Right kidney (tissue), 1 donor: ENCODE measurements at regions not wholly inside any gene's neighbourhood (a gene's known extent, or its start where the extent isn't known, plus 50 kb on each side); places are given as distances from the start of the nearest gene placed in this dataset.
"Not testable (repeated sequence)": the region's sequence is repeated elsewhere in the genome, so short reads cannot be mapped to it uniquely, and the experiment has no call there.

Experiments
- DNase-seq: peaks from one replicate; pipeline ENCODE4 v3.0.0-alpha.2; 2016

DNA sequence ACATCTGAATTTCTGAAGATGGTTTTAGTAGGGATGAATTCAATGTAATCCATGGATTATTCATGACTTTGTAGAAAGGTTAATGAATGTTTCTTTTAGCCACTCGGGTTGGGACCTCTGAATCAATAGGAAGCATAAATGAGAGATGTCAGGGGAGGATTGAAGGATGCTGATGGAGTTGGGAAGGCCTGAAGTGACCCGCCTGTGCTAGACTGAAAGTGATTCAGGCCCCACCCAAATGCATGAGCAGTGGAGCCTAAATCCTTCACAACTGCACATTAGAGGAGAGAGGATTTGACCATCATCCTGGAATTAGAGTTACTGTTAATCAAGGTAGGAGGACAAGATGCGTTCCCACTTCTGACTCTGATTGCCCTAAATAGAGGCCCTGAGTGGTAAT, 162.2 kb upstream of the PTPN20 start:
- DNase-seq: not testable (repeated sequence)

DNA sequence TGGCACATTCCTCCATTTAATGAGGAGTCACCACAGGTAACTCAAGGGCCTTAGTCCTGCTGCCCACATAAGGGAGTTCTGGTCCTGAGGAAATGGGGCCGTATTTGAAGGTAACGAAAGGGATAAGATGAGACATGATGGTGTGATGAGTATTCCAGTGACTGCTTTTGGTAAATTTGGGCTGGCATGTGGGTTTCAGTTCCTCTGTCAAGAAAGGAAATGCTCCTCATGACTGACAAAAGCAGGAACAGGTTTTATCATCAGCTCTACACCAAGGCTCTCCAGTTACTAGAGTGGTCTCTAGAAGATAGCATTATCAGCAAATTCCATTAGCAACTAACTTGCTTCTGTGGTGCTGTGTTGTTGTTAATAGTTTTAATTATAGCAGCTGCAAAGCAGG, 161.8 kb upstream of the PTPN20 start:
- not testable (repeated sequence) for DNase-seq

DNA sequence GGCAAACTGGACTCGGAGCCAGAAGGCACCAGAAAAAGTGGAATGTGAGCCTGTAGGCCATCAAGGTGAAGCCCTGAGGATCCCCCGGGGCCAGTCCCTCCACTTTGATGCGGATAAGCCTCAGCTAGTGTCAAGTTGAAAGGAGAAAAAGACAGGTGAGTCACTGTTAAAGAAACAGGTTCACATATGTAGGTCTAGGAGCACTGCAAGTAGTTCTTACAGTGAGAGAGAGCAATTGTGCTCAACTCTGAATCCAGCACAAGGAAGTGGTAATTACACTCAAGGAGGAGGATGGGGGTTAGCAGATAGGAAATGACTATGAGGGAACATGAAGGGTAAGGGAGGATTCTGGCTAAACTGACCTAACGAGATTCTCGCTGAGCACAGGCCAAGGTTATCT, 157.5 kb upstream of the PTPN20 start:
- DNase-seq: not testable (repeated sequence)

DNA sequence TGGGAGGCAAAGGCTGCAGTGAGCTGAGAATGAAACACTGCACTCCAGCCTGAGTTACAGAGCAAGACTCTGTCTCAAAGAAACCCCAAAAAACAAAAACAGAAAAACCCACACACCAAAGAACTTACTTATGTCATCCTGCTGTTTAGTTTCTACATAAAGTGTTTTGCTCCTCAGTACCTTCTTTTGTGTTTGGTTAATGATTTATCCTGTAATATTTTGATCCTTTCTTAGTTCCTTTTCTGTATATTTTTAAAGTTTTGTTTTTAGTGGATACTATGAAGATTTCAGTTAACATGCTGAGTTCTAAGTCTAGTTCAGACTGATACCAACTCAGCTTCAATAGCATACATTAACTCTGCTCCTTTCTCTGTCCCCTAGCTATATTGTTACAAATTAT, 149.8 kb upstream of the PTPN20 start:
- not testable (repeated sequence) for DNase-seq

DNA sequence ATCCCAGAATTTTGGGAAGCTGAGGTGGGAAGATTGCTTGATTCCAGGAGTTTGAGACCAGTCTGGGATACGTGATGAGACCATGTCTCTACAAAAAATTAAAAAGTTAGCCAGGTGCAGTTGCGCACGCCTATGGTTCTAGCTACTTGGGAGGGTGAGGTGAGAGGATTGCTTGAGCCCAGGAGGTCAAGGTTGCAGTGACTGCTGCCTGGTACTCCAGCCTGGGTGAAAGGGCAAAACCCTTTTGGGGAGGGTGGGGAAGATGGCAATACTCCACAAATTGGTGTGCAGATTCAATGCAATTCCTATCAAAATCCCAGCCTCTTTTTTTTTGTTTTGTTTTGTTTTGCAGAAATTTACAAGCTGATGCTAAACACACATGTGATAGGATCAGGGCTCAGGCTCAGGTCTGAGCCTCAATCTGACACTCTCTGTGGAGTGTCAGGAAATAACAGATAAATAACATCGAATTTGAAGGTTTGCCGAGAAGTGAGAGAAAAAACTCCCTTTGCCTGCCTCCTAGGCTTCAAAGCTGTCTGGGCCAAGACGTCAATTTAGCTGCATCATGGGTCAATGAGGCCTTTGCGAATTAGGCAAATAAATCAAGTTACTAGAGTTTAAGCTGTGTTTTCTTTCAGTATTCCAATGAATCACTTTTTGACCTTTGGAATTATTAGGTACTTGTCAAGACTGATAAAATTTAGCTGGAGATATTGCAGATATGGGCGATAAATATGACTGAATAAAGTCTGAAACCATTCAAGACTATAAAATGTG, 142.5 kb upstream of the PTPN20 start:
- not testable (repeated sequence) for DNase-seq

DNA sequence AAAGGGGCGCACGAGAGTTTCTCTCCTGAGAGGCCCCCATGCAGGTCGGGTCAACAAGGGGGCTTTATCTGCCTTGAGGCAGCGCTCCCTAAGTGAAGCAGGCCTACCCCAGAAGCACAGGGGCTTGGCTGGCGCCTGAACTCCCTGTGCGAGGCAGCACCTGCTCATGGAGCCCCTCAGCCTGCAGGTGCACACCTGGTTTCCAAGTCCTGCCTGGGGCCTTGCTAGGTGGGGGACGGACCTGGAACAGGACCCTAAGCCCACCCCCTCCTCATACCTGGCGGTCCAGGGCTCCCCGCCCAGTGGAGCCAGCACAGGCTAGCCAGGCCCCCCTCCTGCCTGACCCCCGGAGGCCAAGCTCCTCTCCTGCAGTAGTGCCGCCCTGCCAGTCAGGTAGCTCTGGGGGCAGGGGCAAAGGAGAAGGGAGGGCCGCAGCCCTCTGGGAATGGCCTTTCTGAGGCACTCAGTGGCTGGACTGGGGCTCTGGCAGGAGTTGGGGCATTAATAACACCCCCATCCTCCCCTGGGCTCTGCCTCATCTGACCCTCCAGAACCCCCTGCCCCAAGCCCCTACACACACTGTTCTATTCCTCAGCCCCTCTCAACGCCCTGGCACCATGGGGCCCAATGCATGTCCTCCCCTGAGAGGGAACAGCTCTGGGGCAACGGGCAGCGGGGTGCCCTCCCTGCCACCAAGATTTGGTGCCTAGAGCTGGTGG, 137.9 kb upstream of the PTPN20 start:
- DNase-seq: not testable (repeated sequence)

DNA sequence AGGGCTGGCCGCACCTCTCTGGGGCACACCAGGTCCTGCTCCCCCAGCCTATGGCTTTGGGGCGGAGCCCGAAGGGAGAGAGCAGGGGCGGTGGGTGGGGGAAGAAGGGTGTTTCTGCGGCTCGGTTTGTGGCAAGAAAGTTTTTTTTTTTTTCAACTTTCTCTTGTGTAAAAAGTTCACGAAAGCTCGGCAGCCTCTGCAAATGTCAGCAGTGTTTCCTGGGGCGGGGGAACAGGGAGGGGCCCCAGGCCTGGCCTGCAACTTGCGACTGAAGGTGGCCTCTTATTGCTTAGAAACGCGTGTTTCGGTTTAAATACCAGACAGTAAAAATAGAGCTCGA, 137.4 kb upstream of the PTPN20 start:
- not testable (repeated sequence) for DNase-seq

DNA sequence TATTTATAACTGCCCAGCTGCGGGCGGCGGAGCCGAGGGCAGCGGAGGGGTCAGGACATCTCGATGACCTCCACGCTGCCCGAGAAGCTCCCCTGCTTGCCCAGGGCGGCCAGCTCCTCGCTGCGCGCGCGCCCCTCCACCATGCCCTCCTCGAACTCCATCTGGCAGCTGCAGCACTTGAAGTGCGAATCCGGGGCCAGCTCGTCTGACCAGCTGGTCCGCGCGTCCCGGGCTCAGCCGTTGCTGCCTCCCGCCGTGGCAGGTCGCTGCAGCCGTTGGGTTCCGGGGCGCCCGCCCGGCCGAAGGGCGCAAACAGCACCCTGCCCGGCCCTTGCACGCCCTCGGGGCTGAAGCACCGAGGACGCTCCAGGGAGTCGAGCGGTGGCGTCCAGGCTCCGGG, 136.9 kb upstream of the PTPN20 start:
- not testable (repeated sequence) for DNase-seq

DNA sequence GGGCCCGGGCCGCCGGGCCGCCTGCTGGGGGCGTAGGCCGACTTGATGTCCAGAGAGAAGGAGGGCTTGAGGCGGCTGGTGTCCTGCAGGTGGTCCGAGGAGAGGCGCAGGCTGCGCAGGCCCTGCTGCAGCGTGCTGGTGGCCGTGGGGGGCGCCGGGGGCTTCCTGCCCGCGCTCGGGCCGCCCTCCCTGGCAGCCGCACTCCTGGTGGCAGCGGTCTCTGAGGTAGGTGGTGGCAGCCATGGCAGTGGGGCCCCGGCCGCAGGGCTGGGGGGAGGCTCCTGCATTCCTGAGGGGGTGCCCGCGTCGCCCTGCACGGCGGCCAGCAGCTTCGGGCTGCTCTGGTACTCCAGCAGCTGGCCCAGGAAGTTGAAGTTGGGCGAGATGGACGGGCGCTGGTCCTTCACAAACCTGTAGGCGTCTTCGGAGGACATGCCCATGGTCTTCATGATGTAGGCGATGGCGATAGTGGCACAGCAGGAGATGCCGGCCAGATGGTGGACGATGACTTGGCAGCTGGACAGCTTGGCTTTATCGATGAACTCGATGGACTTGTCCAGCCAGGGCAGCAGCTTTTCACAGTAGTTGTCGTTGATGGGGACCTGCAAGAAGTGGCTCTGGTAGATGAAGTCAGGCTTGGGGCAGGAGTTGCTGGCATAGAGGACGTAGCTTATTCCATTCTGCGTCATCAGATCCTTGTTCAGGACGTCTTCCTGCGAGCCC, 136.1 kb upstream of the PTPN20 start:
- not testable (repeated sequence) for DNase-seq

DNA sequence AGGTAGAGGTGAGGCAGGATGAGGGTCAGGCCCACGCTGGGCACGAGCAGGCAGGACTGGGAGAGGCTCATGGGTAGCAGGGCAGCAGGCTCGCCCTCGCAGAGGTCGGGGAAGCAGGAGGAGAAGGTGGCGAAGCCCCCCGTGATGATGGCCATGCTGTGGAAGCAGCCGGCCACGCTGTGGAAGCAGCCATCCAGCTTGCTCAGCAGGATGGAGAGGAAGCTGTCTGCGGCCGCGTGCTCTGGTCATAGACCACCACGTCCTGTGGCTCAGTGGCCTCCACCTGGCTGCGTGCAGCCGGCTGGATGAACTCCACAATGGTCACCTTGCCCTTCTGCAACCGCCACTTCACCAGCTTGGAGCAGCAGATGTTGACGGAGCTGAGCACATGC, 135.6 kb upstream of the PTPN20 start:
- DNase-seq: not testable (repeated sequence)

DNA sequence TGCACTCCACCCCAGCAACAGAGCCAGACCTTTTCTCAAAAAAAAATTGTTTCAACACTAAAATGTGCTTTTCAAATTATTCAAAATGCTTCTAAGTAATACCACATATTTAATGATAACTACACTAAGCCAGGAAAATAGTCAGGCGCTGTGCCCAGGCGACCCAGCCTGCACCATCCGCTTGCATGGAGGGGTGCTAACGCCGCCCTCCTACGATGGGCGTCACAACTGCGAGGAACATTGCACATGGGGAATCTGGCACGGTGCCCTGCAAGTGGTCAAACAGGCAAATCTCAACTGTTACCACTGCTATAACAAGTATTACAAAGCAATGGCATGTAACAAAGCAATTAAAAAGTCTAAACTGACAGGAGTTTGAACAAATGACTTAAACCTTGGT, 131.7 kb upstream of the PTPN20 start:
- peak; percentile 43 for DNase-seq

DNA sequence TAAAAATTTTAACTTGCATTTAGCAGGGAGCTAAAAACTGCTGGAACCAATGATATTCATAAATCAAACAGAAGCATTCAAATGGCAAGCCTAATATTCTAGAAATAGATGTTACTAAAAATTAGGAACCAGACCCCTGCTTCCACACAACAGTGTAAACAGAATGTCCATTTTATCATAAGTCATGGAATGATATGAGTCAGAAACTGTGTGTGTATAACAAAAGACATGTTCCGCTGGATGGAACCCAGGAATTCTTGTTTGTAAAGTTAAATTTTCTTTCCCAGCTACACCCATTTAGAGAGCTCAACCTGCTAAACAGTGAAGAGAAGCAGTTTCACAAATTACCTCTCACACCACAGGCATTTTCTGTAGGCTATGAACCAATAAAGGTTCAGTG, 131.1 kb upstream of the PTPN20 start:
- not testable (repeated sequence) for DNase-seq

DNA sequence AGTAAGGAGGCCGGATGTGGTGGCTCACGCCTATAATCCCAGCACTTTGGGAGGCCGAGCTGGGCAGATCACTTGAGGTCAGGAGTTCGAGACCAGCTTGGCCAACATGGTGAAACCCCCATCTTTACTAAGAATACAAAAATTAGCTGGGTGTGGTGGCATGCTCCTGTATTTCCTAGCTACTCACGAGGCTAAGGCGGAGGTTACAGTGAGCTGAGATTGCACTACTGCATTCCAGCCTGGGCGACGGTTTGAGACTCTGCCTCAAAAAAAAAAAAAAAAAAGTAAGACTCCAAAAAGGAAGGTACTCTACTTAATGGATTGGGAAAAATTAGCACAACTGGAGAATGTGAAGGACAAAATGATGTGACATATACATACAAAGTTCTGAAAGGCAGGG, 130.2 kb upstream of the PTPN20 start:
- DNase-seq: not testable (repeated sequence)

DNA sequence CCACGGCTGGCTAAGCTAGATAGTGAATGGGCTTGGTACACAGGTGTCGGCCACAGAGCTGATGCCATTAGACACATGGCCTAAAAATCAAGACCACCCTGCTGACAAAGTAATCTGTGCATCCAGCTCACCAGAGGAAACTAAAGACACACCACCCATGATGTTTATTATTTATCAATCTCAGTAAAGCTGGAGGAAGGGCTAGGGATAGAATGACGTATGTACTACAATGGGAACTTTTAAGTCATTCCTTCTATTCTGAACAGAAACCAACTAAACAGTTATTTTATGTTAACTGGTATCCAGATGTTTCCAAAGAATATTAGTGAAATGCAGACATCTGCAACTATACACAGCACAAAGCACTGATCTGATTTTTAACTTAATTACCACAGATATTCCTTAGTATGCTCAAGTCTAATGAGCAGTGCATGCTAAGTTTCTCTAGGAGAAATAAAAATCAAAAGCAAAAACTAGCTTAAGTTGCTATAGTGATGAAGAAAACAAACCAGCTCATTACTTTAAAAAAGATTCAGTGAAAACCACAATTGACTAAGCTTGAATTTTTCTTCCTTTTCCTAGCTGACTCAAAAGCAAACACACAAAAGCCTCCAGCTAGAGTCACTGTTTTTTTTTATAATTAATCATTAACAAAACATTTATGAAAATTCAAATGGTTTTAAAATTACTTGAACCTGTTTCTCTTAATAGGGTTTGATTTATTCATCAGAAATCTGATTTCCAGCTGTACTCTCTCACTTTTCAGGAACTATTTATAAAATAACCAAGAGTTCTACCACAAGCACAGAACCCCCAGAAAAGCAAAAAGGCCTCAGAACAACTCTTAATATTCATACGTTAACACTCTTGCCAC, 129.0 kb upstream of the PTPN20 start:
- not testable (repeated sequence) for DNase-seq

DNA sequence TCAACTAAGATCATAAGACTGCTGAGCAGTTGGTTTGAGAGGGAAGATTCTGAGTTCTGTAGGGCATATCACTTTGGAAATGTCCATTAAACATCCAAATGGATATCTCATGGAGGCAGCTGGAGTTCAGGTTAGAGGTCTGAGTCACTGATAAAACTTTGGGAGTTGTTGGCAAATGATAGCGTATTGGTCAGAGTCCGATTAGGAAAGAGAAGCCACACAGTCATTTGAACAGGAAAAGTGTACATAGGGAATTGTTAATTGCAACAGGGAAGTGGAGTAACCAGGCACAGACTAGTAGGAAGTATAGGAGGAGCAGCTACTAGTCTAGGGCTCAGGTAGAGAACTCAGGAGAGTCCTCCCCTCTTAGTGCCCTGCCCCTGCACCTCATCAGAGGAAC, 126.6 kb upstream of the PTPN20 start:
- not testable (repeated sequence) for DNase-seq

DNA sequence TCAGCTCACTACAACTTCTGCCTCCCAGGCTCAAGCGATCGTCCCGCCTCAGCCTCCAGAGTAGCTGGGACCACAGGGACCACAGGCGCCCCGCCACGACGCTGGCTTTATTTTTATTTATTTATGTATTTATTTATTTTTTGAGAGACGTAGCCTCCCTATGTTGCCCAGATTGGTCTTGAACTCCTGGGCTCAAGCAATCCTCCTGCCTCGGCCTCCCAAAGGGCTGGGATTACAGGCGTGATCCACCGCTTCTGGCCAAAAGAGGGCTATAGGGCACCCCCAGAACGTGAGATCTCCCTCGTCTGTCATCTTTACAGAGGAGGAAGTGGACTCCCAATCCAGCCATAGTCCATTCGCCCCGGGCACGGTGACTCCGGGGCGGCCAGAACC, 125.1 kb upstream of the PTPN20 start:
- peak; percentile 24 for DNase-seq

DNA sequence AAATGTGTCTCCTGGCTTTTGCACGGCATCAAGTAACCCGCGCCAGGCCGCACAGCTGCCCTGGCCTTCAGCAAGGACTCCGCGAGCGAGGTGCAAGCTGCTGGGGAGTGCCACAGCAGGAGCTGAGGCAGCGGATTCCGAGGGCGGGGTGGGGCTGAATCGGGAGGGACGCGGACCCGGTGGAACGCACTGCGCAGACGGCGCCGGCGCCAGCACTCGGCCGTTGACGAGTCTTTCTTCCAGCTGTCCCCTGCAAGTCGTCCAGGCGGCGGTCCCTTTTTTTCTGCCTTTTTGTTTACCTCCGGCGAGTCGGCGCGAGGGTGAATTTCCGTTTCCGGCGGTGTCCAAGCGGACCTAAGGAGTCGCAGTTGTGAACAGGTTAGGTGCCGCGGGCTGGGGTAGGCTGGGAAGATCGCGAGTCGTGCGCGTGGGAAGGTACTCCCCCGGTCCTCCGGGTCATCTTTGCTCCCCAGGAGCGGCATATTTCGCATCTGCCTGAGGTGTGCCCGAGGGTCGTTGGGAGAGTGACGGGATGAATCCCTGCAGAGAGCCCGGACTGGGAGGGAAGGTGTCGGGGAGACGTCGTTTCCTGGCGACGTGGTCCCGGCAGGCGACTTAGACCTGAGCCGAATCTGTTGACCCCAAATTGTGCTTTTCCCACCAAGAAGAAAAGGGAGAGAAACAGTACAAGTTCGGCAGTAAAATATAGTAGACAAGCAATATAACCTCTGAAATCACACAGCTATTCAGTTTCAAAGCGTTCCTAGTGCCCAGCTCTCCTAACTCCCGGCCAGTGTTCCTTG, 124.5 kb upstream of the PTPN20 start:
- DNase-seq: peak; percentile 84

DNA sequence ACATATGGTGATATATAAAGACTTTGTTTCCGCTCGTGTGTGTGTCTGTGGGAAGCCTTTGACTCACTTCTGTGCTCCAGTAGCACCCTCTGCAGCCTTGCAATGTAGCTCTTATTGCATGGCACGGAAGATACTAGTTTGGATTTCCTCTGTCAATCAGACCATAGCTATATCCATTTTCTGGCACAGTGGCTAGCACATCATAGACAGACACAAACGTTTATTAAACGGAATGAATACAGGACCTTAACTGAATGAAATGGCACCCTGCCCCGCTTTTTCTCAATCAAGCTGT, 124.0 kb upstream of the PTPN20 start:
- peak; percentile 43 for DNase-seq

DNA sequence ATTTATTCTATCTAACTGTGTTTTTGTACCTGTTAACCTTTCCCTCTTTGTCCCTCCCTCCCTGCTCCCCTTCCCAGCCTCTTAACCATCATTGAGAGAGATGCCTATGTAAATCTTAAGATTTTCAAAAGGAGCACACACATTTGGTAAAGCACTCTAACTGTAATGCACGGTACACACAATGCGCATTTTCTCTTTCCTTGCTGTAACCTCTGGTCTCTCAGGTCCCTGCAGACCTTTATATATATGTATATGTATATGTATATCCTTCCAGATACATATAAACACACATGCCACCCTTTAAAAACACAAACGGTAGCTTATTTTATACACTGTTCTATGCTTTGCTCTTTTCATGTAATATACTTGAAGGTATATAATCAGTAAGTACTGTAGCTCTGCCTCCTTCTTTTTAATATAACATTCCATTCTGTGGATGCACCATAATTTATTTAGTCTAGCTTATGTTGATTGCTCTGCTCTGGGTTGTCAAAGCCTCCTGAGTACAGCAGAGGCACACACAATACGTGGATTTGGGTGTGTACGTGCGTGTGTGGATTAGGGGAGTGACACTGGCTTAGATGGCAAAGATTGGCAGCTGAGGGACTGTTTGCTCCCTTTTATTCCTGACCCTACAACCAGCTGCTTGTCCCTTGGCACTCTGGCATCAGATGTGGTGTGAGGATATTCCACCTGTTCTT, 118.4 kb upstream of the PTPN20 start:
- not testable (repeated sequence) for DNase-seq

DNA sequence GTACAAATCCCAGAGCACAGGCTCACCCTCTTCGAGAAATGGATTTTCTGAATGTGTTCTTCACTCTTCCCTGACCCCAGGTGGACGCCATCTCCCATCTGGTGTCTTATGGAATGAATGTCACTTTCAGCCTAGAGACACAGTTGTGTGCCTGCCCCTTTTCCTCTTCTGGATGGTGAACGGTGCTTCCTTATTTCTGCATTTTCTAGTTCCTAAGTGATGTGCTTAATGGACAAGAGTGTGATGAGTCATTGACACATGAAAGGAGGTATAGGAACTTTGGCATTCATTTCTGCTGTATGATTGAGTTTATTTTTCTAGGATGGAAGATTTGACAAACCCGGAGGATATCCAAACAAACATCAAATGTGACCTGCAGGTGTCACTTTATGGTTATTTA, 114.9 kb upstream of the PTPN20 start:
- DNase-seq: not testable (repeated sequence)

DNA sequence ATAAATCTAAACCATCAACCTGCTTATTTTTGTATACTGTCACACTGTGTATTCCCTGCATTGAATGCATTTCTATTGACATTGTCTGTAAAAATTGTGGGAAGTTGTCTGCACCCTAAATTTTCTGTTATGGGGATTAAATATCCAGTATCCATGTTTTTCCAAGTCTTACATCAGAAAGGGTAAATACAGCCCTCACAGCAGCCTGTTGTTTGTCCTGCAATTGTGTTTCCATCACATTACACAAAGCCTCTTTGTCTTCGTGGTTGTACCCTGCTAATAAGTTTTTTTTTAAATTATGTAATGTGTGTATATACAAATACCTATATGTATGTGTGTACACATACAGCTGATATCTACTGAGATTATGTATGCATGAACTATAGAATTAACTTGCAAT, 109.2 kb upstream of the PTPN20 start:
- DNase-seq: not testable (repeated sequence)
